ENCODE measurements at regions not wholly inside any gene's neighbourhood (a gene's known extent, or its start where the extent isn't known, plus 50 kb on each side); places are given as distances from the start of the nearest gene placed in this dataset.

DNA sequence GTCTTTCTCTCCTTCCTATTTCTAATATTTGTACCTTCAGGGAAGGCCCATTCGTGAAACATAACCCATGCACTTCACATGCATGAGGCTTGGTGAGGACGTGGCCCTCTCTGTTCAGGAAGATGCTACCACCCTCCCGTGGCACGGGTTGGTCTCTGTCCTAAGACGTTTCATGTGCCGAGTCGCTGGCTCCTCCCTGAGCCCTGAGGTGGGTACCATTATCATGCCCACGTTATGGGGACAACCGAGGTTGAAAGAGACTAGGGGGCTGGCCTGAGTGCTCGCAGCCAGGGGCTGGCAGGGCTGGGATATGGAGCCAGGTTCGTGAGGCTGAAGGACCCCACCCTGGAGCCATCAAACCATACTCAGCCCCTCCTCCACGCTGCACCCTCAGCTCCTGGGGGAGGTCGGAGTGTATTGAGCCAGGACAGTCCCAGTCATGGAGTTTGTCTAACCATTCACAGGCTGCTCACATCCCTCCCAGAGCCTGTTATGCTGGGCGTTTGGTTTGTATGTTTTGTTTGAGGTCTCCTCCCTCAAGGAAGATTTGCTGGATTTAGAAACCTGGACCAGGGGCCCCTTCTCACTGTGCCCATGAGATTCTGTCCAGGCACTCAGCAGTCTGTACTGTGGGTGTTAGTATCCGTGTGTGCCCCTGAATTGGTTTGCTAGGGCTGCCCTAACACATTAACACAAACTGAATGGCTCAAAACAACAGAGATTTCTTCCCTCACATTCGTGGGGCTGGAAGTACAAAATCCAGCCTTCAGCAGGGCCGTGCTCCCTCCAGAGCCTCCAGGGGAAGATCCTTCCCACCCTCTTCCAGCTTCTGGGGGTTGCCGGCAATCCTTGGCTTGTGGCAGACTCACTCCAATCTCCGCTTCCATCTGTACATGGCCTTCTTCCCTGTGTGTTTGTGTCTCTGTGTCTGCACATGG, 88.3 kb downstream of the ANKRD60 start:
- no peak for ATAC-seq
- no peaks in the 10 kb centered on the region for H3K4me1 ChIP-seq (ENCODE audit: control insufficient read depth in 1 of 2, insufficient read depth in 2 of 2, low read length in 2 of 2)
- no peak overlapping the region for H2AFZ ChIP-seq (ENCODE audit: low read depth, low read length, poor library complexity, severe bottlenecking)
- H3K79me2 ChIP-seq (ENCODE audit: insufficient read depth, low read length) = no peaks in the 10 kb centered on the region
- H3K27me3 ChIP-seq (ENCODE audit: insufficient read depth, low read length) = peaks cover 77% of the 10 kb centered on the region
- ChIA-PET CTCF (interaction anchor here (1.1 kb wide), 1 partner anchor 10 kb away, joined by 3 read pairs; no protein-coding TSS in a partner anchor), POLR2A (no interaction called here), RAD21 (ENCODE audit: low non-redundant PET in 1 of 2, low total read pairs in 2 of 2, uncharacterized antibody in 2 of 2, unreplicated experiment in 2 of 2) (no interaction called here)
- H3K9me2 ChIP-seq (ENCODE audit: insufficient read depth) = no peaks in the 10 kb centered on the region
- H3K4me3 ChIP-seq (replicated peaks in 1 of 2; ENCODE audit: low read depth in 1 of 2, low read length in 2 of 2) = no peak overlapping the region
- intact Hi-C loops (cut with micrococcal nuclease) = no loop called here
- no TSS peak for BruUV-seq (replicated peaks)
- H3K9ac ChIP-seq (ENCODE audit: low read length) = no peak overlapping the region
- DNase-seq (ENCODE audit: low read depth, low spot score) = no peak
- no peak overlapping the region for H3K4me2 ChIP-seq (ENCODE audit: low read length)
- no peaks in the 10 kb centered on the region for H3K9me3 ChIP-seq (ENCODE audit: control insufficient read depth in 1 of 2, insufficient read depth in 1 of 2, low read depth in 1 of 2, low read length in 2 of 2)
- no peaks in the 10 kb centered on the region for H3K36me3 ChIP-seq (ENCODE audit: control insufficient read depth in 1 of 2, insufficient read depth in 2 of 2, low read length in 2 of 2)
- TF ChIP-seq, protein P1, sequence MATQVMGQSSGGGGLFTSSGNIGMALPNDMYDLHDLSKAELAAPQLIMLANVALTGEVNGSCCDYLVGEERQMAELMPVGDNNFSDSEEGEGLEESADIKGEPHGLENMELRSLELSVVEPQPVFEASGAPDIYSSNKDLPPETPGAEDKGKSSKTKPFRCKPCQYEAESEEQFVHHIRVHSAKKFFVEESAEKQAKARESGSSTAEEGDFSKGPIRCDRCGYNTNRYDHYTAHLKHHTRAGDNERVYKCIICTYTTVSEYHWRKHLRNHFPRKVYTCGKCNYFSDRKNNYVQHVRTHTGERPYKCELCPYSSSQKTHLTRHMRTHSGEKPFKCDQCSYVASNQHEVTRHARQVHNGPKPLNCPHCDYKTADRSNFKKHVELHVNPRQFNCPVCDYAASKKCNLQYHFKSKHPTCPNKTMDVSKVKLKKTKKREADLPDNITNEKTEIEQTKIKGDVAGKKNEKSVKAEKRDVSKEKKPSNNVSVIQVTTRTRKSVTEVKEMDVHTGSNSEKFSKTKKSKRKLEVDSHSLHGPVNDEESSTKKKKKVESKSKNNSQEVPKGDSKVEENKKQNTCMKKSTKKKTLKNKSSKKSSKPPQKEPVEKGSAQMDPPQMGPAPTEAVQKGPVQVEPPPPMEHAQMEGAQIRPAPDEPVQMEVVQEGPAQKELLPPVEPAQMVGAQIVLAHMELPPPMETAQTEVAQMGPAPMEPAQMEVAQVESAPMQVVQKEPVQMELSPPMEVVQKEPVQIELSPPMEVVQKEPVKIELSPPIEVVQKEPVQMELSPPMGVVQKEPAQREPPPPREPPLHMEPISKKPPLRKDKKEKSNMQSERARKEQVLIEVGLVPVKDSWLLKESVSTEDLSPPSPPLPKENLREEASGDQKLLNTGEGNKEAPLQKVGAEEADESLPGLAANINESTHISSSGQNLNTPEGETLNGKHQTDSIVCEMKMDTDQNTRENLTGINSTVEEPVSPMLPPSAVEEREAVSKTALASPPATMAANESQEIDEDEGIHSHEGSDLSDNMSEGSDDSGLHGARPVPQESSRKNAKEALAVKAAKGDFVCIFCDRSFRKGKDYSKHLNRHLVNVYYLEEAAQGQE (IDR thresholded peaks at IDR 0.05; ENCODE audit: low read depth) = no peak
- H3K27ac ChIP-seq (ENCODE audit: low read depth, low read length) = no peak overlapping the region
- H4K20me1 ChIP-seq (ENCODE audit: insufficient read depth) = no peaks in the 10 kb centered on the region

DNA sequence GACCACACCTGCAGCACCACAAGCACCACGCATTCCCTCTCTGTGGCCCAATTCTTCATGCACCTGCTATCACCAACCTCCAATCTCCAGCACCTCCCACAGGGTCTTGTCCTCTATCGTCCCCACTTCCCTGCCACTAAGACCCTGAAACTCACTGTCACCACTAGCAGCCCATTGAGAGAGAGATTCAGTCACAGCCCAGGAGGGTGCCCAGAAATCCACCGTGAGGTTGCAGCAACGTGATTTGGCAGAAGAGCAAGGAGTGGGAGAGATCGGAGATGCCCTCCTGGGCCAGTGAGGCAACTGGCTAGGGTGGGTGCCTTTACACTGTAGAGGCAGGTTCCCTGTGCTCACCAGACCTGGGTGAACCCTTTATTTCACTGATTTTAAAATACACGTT, 90.1 kb downstream of the ANKRD60 start:
- intact Hi-C loops (cut with micrococcal nuclease) = no loop called here
- RAD21 ChIA-PET (ENCODE audit: low non-redundant PET in 1 of 2, low total read pairs in 2 of 2, uncharacterized antibody in 2 of 2, unreplicated experiment in 2 of 2) = no interaction called here
- no TSS peak for BruUV-seq (replicated peaks)

More for the DNA sequence above, 90.1 kb downstream of the ANKRD60 start:
- Histone ChIP-seq H3K4me1 (ENCODE audit: control insufficient read depth in 1 of 2, insufficient read depth in 2 of 2, low read length in 2 of 2) (no peaks in the 10 kb centered on the region), H3K4me2 (ENCODE audit: low read length) (no peak overlapping the region), H2AFZ (ENCODE audit: low read depth, low read length, poor library complexity, severe bottlenecking) (no peak overlapping the region), H3K9ac (ENCODE audit: low read length) (no peak overlapping the region), H3K4me3 (replicated peaks in 1 of 2; ENCODE audit: low read depth in 1 of 2, low read length in 2 of 2) (no peak overlapping the region), H3K36me3 (ENCODE audit: control insufficient read depth in 1 of 2, insufficient read depth in 2 of 2, low read length in 2 of 2) (no peaks in the 10 kb centered on the region), H3K9me2 (ENCODE audit: insufficient read depth) (no peaks in the 10 kb centered on the region), H3K79me2 (ENCODE audit: insufficient read depth, low read length) (no peaks in the 10 kb centered on the region), H3K27ac (ENCODE audit: low read depth, low read length) (no peak overlapping the region), H3K9me3 (ENCODE audit: control insufficient read depth in 1 of 2, insufficient read depth in 1 of 2, low read depth in 1 of 2, low read length in 2 of 2) (no peaks in the 10 kb centered on the region), H4K20me1 (ENCODE audit: insufficient read depth) (no peaks in the 10 kb centered on the region; the same call in 1 of the 2 replicates), H3K27me3 (ENCODE audit: insufficient read depth, low read length) (peaks cover 78% of the 10 kb centered on the region)
- POLR2A ChIA-PET = no interaction called here
- TF ChIP-seq POLR2AphosphoS5 (IDR thresholded peaks at IDR 0.05; ENCODE audit: low read depth, low read length) (no peak), JUND (IDR thresholded peaks at IDR 0.05) (no peak), CEBPB (IDR thresholded peaks at IDR 0.05; ENCODE audit: low read depth) (no peak), ZFX (IDR thresholded peaks at IDR 0.05) (no peak)
- CTCF ChIA-PET = no interaction called here
- ATAC-seq = no peak
- no peak for DNase-seq (ENCODE audit: low read depth, low spot score)

Data from HCT116 (cell line).